T-helper 1 cell treated with Interleukin-12 subunit alpha and Interleukin-12 subunit beta and Interleukin-4 antibody, amounts not matched to agents 30 ng/mL and 1 ng/mL, for 36 hours (primary cell): ENCODE measurements at regions not wholly inside any gene's neighbourhood (a gene's known extent, or its start where the extent isn't known, plus 50 kb on each side); places are given as distances from the start of the nearest gene placed in this dataset.

Experiments
- intact Hi-C: fragments of 100-400 bp; cut with micrococcal nuclease; formaldehyde crosslinking; loops from one replicate; pipeline ENCODE4 v1.15.1; 2024

DNA sequence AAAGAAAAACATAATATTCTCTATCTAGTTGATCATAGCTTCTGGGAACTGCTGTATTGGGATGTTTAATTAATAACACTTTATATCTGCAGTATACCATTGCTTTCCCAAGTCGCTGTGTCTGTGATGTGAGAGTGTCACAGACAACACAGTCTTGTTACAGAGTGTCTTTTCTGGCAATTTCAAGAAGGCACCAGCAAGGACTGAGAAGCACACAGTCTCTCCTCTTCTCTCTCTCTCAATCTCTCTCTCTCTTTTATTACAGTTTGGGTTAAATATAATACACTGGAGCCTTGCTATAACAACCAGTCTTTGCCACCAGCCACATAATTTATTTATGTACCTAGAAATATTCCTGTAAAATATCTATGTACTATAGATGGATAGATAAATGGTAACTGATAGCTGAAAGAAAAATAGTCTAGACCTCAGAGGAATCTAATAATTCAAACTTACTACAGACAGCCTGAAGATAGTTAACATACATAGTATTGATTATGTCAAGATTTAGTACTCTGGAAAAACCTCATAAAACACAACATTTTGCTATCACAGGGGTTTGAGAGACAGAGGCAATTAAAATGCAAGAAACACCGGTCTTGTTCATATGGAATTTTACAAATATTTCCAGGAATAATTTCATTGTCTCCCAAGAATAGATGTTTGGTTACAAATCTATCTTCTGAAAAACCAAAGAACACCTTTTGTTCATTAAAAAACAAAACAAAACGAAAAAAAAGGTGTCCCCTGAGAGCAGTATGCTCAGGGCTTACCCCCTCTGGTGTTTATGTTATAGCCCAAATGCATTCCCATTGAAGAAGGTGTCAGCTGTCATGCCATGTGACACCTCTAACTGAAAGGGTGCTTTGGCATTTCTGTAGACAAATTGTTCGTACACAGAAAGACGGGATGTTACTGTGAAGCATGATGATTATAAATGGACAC lies 507.8 kb downstream of the TBC1D4 start:
- intact Hi-C loops, result no loop called here

DNA sequence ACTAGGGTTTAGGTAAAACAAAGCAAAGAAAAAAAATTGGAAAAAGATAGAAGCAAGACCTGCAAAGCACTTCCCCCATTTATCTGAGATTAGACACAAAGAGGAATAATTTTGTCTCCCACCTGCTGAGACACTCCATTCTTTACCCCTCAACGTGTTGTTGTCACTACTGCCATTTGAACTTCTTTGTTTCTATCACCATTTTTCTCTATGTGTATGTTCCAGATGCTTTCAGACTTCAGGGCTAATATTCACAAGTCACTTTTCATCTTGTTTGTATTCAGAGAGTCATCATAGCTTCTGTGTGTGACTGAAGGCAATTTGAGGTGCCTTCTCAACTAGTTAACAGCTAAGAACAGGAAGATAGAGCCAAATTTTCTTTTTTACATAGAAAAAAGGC lies 512.5 kb downstream of the TBC1D4 start:
- intact Hi-C loops, result no loop called here

DNA sequence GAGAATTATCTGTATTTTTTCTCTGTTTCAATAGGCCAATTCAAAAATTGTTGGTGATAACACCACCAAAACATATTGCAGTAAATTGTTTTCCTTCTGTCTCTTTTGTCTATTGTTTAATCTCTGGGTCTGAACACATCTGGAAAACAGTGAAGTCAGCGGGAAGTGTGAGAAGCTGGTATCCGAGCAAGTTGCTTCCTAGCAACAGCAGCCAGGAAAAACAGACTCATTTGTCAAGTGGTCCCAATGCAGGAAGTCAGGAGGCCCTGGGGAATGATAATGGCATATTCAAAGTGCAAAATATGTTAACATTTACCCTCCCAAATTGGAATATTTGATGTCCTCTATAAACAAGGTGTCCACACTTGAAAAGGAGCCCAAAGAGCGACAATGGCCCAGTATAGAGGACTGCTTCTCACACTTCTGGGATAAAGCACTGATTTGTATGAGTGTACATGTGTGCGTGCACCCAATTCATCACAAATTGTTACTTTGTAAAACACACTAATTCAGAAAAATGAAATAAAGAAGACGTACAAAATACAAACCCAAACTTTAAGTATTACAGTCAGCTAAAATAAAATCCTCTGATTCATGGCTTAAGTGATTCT lies 515.0 kb downstream of the TBC1D4 start:
- intact Hi-C loops, result no loop called here

DNA sequence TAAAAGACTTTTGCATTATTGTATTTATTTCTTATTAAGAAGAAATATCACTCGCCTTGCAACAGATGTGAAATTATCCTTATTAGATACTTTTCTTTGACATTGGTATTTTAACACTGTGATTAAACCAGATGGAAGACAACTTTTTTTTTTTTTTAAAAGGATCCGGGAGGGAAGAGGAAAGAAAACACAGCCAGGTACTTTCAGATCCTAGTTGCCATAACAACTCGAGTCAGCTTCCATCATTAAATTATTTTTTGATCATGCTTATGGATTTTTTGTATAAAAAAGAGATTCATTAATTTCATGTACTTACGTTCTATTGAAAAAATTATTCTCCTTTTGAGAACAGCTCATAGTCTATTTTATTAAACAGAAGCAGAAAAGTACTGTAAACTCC lies 515.7 kb downstream of the TBC1D4 start:
- intact Hi-C loops, result no loop called here

DNA sequence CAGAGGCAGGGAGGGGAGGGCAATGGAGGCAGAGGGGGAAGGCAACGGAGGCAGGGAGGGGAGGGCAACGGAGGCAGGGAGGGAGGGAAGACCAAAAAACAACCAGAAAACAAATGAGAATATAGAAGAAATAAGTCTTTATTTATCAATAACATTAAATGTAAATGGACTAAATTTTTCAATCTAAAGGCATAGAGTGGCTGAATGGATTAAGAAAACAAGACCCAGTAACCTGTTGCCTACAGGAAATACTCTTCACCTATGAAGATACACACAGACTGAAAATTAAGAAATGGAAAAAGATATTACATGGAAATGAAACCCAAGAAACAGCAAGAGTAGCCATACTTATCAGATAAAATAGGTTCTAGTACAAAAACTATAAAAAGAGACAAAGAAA lies 536.3 kb downstream of the TBC1D4 start:
- intact Hi-C loops, result no loop called here

DNA sequence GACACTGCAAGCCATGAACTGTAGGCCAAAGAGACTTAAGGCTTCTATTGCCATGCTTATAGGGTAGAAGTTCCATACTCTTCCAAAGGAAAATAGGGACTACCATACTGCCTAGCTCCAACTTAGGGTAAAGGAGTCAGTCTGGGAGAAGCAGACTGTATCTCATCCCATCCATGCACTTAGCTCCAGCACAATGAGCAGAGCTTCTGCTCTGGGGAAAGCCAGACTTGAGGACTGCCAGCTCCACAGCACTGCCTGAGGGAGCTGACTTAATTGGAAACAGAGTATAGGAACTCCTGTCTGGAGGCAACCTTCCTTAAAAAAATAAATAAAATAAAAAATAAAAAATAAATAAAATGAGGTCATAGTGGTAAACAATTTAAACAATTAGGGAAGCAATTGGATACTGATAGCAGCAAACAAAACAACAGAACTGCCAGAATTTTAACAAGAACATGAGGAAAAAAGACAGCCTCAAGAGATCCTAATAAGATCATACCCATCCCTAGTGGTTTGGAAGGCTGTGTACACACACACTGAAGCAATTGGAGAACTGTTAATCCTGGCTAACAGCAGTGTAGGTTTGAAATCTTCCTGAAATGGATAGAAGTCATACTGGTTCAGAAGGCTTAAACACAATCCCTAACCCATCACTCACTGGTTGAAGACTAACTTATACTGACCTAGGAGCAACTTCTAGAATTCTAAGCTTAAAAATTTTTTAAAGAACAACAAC lies 550.1 kb downstream of the TBC1D4 start:
- intact Hi-C loops, result no loop called here

DNA sequence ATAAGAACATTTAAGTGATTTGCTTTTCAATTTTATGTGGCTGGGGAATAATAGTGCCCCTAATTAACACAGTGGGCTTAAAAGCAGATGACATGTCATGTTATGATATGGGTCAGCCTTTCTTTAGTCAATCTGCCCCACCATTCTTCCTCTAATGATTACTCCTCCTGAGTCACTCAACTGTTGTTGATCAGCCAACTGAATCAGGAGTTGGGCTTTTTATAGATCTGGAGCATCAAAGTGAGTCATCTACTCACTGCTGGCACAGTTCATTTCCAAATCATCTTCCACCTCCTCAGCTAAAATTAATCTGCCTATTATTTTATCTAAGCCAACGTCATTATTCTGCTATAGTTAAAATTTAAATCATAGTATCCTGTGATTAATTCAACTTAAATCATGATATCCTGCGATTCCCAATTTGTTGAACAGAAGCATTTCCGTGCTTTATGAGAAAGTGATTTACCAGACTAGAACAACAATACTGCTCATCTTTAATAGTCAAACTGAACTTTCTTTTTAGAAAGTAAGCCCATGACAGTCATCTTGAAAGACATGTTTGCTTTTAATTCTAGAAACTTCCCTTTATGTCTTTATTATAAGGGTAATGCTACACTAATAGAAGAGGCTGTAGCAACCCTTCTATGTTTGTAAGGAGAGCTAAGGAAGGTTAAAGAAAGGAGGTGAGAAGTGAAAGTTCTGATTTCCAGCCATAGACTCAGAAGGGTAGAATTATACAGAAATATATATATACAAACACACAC lies 551.4 kb downstream of the TBC1D4 start:
- intact Hi-C loops, result no loop called here

DNA sequence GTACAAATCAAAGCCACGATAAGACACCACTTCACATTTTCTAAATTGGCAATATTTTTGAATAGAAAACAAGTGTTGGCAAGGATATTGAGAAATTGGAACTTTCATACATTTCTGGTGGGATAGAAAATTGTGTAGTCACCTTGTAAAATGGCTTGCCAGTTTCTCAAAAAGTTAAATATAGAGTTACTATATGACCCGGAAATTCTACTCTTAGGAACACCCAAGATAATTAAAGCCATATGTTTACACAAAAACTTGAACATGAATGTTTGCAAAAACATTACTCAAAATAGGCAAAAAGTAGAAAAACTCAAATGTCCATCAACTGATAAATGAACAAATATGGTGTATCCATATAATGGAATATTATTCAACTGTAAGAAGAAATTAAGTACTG lies 552.5 kb downstream of the TBC1D4 start:
- intact Hi-C loops, result no loop called here

DNA sequence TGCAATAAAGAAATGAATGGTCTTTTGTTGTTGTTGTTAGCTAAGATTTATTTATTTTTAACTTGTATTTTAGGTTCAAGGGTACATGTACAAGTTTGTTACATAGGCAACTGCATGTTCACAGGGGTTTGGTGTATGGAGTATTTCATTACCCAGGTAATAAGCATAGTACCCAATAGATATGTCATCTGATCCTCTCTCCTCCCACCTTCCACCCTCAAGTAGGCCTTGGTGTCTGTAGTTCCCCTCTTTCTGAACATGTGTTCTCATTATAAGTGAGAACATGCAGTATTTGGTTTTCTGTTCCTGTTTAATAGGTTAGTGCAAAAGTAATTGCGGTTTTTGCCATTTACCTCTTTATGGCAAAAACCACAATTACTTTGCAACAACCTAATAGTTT lies 554.1 kb downstream of the TBC1D4 start:
- intact Hi-C loops, result no loop called here

DNA sequence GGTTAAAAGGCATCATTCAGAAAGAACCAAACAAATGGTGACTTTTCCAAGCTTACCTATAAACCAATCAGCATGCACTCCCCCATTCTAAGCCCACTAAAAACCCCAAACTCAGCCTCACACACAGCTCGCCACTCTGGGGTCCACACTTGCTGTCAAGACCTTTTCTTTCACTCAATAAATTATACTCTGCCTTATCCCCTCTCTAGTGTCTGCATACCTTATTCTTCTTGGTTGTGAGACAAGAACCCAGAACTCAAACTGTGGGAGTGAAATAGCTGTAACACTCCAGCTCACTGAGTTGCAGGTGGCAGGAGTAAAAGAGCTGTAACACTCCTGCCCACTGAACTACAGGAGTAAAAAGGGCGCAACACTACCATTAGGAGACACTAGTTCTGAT lies 559.0 kb downstream of the TBC1D4 start:
- intact Hi-C loops, result no loop called here

DNA sequence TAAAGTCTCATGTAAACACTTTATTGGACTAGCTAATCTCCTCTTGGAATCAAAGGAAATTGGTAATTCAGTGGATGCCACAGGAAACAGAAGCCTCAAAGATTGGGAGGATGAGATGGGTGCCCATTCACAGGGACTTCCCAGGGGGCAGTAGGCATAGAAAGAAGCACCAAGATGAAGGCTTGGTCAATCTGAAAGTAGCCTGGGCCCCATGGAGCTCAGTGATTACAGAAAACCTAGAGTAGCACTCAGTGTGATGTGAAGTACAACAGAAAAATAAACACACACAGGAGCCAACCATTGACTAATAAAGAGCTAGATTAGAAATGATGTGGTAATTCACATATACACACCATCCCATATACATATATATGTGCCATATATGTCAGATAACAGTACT lies 560.6 kb downstream of the TBC1D4 start:
- intact Hi-C loops, result no loop called here

DNA sequence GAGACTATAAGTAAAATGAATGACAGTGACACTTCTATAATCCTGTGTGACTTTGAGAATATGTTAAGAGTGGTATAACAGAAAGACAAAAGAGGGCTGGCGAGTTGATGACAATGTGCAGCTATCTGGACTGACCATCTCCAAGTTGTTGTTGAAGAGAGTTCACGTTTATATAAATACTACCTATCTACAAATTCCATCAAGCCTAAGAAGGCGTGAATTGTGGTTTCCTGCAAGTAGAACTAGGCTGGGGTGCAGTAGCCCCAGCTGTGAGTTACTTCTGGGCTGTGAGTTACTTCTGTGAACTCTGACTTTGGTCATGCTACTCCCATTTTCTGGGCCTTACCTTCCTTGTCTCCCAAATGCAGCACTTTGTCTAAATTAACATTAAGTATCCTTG lies 561.0 kb downstream of the TBC1D4 start:
- intact Hi-C loops, result no loop called here

DNA sequence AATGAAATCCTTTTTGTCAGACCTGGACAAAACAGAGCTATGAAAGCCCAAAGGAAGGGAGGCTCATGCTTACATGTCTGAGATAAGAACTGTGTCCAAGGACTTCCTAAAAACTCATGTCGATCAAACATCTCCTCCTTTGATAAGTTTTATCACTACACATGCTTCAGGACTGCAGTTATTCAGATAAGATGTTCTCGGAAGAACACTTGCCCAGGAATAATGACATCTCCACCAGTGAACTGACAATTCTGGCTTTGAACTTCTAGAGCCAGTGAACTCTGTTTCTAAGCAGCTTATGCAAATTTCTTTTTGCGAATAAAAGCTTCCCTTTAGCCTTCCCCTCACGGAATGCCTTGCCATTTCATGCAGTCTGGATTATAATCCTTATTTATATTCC lies 561.6 kb downstream of the TBC1D4 start:
- intact Hi-C loops, result no loop called here

DNA sequence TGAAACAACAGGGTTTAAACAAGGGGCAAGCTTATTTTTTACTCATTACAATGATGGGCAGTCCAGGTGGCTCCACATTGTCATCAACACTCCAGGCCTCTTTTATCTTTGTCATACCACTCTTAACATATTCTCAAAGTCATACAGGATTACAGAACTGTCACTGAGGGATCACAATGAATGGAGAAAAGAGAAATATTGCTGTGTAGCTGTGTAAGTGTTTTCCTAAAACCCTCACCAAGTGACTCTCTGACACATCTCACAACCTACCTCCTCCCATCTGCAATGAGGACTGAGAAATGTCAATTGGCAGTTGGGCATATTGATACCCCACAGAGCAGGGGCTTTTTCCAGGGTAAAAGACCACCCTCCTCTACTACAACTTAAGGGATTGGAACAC lies 562.1 kb downstream of the TBC1D4 start:
- intact Hi-C loops, result no loop called here

DNA sequence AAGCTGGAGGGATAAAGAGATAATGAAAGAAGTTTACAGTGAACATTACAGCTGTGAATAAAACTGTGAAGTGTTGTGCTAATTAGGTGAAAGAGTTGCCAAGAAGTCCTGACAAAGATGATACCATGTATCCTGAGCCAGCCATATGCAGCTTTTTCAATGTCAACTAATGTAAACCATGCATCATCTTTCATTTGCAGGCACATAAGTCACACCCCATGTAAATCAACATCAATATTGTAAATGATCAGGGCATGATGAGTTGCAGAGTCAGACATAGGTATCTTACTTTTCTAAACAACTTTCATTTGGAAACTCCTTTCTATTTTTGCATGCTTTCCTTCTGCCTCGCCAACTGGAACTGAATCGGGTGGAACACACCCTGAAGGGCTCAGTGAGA lies 569.1 kb downstream of the TBC1D4 start:
- intact Hi-C loops, result no loop called here

DNA sequence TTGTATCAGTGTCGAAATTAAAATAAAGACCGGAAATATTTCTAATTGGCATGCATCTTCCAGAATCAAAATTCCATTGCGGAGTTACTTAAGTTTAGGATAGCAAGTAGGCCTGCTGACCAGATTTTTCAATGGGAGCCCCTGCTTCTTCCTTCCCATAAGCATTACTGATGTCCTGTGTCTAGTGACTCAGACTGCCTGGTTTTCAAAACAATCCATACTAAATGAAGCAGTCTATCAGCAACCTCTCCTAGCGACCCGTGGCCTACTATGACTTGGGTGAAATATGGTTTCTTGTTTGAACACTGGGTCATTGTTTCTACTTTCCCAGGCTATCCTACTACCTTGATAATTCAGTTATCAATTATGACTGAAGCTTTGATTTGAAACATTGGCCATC lies 571.6 kb downstream of the TBC1D4 start:
- intact Hi-C loops, result no loop called here

DNA sequence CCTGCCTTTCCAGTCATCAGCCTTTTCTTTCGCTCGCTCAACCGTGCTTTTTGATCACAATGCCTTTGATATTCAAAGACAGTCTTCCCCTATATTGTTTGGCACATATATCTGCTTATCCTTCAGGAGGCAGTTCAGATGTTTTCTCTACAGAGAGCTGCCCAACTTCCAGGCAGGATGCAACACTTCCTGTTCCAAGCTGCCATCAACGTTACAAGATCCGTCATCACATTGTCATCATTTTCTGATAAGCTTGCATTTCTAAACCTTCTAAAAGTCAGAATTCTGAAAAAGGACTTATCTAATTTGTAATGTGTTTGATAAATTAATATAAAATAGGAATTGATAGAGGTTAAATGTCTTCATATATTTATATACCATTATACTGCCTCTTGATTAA lies 574.2 kb downstream of the TBC1D4 start:
- intact Hi-C loops, result no loop called here

DNA sequence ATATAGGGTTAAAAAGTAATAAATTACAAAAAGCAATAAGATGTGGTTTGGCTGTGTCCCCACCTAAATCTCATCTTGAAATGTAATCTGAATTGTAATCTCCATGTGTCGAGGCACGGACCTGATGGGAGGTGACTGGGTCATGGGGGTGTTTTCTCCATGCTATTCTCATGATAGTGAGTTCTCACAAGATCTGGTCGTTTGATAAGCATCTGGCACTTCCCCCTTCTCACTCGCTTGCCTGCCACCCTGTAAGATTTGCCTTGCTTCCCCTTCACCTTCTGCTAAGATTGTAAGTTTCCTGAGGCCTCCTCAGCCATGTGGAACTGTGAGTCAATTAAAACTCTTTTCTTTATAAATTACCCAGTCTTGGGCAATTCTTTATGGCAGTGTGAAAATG lies 577.4 kb downstream of the TBC1D4 start:
- intact Hi-C loops, result no loop called here

DNA sequence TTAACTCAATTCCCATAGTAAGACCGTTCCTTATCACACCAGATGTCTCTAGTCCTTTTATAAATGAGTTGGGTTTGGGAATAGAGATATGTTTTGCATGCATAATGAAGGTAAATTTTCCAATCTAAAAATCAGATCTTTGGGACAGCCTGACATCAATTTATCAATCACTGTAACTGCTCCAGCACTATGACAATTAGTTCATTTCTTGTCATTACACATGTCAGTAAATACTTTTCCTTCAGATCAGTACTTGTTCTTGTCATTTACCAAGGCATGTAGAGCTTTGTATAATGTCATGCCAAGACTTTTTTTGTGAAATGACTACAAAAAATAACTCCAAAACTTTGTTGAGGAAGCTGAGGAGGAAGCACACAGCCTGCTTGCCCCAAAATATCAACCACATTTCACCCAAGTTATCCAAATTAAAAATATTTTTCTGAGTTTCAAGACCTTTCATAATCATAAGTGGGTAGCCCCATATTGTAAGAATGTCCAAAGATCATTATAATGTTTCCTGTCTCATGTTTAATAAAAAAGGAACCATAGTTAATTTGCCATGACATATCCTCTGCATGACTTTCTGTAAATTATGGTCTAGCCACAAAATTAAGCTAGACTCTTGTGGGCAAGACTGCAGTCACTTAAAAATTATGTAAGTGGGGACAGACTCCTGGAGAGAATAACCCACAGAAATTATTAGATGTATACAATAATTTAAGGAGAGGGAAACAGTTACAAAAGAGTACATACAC lies 586.8 kb downstream of the TBC1D4 start:
- intact Hi-C loops, result no loop called here

DNA sequence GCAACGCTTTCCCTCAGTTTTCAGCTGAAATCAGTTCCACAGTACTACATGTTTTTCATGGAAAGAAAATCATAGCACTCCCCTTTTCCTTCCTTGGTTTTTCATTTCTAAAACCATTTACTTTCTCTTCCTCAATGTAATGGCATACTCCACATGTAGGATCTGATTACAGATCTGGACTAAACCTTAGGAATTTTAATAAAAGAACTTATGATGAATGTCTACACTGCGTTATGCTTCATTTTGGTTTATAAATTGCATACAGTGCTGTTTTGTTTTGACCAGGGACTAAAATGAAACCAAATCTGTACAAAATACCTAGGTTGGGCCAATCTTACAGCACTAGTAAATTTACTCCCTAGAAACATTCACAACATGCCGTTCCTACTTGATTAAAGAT lies 589.9 kb downstream of the TBC1D4 start:
- intact Hi-C loops, result no loop called here

DNA sequence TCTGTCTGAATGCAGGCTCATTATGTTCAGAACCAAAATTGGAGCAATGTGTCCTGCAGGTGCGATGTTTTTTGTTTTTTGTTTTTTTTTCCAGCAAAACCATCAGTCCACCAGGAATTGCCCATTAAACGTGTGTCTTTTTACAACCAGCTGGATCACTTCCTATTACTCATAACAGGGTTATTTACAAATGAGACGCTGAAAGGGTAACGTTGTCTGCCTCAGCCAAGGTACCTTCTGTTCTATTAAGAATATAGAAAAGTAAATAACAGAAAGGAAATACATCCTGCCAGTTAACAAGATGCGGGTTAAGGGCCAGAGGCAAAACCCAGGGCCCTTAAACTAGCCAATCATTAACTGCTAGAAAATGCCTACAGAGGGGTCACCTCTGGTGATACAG lies 590.4 kb downstream of the TBC1D4 start:
- intact Hi-C loops, result no loop called here
